HG02763 (cell line): ENCODE measurements at regions not wholly inside any gene's neighbourhood (a gene's known extent, or its start where the extent isn't known, plus 50 kb on each side); places are given as distances from the start of the nearest gene placed in this dataset.

Experiments
- ATAC-seq: cut with Tn5 transposase; IDR thresholded peaks from one replicate; pipeline ENCODE4 v1.9.1; 2021; ENCODE audit warnings: mild to moderate bottlenecking, moderate library complexity; ENCODE audit not compliant: unreplicated experiment

GRCh38 chr6:132244744-132245143 lies 156.5 kb downstream of the MOXD1 start:
- no peak for ATAC-seq

DNA sequence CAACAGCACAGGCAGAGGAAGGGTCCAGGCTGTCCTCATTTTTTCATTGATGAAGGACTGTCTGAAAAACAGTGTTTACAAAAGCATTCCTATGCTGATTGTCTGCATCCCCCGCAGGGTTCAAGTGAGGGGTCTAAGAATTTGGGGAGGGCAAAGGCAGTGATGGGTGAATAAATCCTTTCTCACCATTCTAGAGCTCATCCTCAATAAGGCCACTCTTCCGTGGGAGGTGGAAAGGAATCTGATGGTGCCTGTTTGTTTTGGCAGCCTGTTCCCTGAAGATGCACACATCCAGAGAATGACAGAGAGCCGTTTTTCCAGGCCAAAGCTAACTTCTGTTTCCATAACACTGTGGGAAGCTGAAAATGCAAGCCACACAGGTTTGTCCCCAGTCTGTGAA lies 164.5 kb downstream of the MOXD1 start:
- ATAC-seq, result no peak

- no peak for ATAC-seq
Observed at GRCh38 chr6:132236281-132236680, 165.0 kb downstream of the MOXD1 start.

GRCh38 chr6:132235596-132236280 lies 165.5 kb downstream of the MOXD1 start:
- ATAC-seq, result no peak

GRCh38 chr6:132234356-132234755 lies 166.9 kb downstream of the MOXD1 start:
- ATAC-seq, result no peak

DNA sequence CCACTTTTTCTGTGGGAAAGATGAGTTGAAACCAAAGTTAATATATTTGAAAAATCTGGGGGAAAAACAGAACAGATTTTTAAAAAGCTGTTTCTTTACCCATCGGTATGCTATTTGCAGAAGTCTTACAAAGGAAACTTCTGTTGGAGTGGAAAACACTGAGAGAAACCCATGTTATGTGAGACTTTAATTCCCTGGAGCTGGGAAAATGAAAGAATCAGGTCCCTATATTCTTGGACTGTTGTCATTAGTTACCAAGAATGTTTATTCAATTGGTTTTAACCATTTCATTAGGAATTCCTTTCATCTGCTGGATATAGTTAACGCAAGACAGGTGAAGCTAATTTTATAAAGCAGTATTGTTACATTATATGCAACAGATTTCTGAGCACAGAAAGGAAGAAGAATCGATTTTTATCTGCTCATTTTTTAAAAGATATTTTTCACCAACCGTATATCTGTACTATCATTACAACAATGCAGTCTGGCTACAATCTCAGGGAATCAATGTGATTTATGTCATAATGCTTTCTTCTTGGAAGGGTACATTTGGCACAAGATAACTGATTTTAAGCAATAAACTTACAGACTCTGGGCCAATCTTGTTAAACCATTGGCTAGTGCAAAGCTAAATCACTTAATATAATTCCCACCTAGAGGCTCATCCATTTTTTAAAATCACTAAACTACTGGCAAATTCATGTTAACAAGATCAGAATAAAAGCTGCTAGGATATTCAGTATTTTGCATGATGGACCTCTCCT lies 170.0 kb downstream of the MOXD1 start:
- no peak for ATAC-seq

DNA sequence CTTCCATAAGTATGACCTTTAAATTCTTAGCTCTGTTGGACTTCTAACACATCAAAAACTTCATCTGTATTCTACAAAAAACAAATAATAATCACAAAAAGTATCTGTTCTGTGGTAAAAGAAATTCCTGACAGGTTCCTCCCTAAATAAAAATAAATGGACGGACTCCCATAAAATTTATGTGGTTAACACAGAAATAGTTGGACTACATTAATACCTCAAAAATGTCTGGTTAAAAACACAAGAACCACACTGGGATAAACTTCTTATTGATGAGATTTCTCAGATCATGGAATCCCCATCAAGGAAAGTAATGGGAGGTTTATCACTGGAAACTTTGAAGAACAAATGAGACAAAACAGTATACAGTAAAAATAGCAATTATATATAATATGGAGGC lies 172.4 kb downstream of the MOXD1 start:
- ATAC-seq, result no peak

- ATAC-seq, result no peak
Observed at GRCh38 chr6:132227904-132228303, 173.4 kb downstream of the MOXD1 start.

- ATAC-seq, result no peak
Observed at GRCh38 chr6:132224943-132225342, 176.3 kb downstream of the MOXD1 start.

DNA sequence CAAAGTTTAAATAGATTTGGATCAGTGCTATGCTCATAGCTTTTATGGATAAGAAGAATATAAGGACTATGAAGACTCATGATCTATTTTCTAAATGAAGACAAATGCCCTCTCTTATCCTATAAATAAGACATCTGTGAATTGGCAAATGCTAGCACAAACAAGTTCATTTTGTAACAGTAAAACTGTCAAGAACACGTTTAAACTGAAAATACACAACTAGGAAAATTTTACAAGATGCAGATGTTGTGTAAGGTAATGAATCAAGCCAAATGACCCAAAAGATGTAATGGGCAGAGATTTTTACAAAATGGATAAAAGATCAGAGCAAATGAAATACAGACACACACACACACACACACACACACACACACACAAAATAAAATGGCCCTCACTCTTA lies 180.5 kb downstream of the MOXD1 start:
- no peak for ATAC-seq

- ATAC-seq, result no peak
Observed at GRCh38 chr6:132219901-132220300, 181.4 kb downstream of the MOXD1 start.

DNA sequence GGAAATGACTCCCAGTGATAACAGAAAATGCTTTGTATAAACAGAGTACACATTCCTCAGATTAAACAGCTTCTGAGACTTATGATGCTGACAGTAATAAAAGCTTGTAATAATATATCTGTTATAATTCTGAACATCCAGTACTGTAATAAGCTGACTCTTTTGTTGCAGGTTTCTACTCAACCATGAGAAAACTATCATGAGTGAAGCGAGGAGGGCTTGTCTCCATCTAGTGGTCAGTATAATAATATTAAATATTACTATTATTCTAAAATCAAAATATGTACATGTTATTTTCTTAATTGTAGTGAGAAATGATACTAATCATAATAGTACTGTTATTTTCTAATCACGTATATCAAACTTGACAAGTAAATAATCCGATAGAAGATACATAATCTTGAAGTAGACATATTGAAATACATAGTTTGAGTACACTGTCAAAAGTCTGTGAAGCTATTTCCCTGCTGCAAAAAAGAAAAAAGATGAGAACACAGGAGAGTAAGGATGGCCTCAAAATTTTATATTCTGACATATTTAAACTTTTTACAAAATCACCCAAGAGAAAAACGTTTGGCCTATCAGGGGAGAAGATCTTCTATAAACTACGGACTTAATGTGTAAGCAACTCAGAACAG lies 183.1 kb downstream of the MOXD1 start:
- ATAC-seq, result no peak

- ATAC-seq, result no peak
Observed at GRCh38 chr6:132215805-132216204, 185.5 kb downstream of the MOXD1 start.

- no peak for ATAC-seq
Observed at GRCh38 chr6:132214716-132215115, 186.6 kb downstream of the MOXD1 start.

DNA sequence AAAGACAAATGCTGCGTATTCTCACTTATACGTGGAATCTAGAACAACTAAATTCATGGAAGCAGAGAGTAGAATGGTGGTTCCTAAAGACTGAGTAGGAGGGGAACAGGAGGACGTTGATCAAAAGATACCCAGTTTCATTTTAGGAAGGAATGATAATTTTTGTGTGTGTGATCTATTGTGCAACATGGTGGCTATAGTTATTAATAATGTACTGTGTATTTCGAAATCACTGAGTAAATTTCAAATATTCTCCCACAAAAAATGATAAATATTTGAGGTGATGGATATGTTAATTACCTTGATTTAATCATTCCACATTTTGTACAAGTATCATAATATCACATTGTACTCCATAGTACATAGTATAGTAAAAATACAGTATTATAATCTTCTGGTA lies 187.5 kb downstream of the MOXD1 start:
- no peak for ATAC-seq

DNA sequence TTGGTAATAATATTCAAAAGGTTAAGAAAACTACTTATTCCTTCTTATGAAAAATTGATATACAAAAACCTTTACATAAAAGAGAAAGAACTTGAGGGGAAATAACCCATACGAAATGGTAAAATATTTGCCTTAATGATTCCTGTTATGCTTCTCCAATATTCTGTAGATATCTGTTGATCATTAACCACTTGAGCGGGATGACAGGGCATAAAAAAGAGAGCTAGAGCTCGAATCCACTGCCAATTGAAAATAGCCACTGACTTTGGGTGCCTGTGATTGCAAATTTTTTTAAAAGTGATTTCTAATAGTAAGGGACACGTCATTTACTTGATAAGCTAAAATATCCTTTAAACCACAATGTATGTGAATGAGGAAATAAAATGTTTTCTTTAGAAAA lies 188.1 kb downstream of the MOXD1 start:
- no peak for ATAC-seq

DNA sequence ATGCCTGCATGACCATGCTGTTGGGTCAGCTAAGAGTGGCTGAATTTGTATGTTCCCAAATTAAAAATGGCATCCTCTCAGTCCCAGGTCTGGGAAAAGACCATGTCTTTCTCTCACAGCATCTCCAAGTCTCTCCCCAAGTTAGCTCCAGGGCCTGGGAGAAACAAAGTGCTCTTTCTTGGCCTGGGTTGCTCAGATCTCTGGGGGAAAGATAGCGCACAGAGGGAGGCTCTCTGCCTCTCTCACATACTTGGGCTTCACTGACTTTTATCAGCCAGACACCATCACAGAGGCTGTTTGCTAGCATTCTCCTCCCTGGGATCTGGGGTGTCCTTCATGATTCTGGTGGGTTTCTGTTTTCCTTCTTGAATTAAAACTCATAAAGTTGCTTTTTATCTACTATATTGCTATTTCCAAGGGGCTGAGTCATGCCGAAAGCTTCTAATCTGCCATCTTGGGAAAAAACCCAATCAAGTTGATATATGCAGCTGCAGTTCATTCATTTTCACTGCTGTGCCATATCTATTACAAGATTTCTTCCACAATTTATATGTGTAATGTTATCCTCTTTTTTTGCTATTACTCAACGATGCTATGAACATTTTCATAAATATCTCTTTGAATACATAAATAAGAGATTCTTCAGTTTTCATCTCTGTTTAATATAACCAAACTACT lies 190.2 kb downstream of the MOXD1 start:
- no peak for ATAC-seq

- no peak for ATAC-seq
Observed at GRCh38 chr6:132209351-132209750, 191.9 kb downstream of the MOXD1 start.

DNA sequence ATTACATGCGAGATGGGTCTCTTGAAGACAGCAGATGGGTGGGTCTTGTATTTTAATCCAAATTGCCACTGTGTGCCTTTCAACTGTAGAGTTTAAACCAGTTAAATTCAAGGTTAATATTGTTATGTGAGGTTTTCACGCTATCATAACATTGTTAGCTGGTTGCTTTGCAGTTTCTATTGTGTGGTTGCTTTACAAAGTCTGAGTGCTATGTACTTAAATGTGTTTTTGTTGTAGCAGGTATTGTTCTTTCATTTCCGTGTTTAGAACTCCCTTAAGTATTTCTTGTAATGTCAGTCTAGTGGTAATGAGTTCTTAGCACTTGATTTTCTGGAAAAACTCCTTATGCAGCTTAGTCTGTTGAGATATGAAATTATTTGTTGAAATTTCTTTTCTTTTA lies 193.3 kb downstream of the MOXD1 start:
- no peak for ATAC-seq

DNA sequence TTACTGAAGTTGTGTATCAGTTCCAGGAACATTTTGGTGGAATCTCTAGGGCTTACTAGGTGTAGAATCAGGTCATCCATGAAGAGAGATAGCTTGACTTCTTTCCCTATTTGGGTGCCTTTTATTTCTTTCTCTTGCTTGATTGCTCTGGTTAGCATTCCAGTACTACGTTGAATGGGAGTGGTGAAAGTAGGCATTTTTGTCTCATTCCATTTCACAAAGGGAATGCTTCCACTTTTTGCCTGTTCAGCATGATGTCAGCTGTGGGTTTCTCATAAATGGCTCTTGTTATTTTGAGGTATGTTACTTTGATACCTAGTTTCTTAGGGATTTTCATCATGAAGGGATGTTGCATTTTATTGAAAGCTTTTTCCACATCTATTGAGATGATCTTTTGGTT lies 195.3 kb downstream of the MOXD1 start:
- no peak for ATAC-seq

GRCh38 chr6:132204591-132204990 lies 196.7 kb downstream of the MOXD1 start:
- ATAC-seq, result no peak

DNA sequence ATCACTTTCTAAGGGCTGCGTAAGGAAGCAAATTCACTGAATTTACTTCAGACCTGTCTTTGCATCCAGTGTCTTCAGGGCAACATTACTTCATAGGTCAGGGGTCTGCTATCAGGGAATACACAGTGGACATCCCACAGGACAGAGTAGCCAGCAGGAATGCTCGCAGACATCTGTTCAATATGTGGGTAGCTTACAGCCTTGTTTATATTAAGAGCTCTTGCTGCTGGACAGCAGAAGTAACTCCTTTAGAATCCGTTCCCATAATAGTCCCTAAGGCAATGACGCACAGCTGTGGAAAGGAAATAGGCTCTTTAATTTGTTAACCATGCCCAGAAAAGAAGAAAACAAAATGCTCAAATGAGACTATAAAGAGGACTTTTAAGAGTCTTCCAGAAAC lies 198.7 kb downstream of the MOXD1 start:
- ATAC-seq, result no peak
